ENCODE measurements at regions not wholly inside any gene's neighbourhood (a gene's known extent, or its start where the extent isn't known, plus 50 kb on each side); places are given as distances from the start of the nearest gene placed in this dataset.

DNA sequence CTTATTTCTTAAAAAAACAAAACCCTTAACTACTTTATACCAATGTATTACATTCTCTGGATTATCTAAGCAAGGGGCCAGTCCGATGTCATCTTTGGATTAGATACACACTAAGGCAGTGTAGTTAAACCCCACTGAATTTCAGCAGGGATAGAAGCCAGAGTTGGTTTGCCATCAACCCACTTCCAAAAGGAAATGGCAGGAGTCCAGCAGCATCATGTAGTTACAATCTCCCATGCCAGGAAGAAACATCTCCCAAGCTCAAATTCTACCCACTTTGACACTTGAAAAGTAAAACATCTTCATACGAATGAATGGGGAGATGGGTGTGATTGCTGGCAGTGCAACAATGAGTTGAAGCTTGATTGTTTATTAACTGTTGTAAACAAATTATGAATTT lies 203.5 kb upstream of the PLXNC1 start:
- no peak for DNase-seq

DNA sequence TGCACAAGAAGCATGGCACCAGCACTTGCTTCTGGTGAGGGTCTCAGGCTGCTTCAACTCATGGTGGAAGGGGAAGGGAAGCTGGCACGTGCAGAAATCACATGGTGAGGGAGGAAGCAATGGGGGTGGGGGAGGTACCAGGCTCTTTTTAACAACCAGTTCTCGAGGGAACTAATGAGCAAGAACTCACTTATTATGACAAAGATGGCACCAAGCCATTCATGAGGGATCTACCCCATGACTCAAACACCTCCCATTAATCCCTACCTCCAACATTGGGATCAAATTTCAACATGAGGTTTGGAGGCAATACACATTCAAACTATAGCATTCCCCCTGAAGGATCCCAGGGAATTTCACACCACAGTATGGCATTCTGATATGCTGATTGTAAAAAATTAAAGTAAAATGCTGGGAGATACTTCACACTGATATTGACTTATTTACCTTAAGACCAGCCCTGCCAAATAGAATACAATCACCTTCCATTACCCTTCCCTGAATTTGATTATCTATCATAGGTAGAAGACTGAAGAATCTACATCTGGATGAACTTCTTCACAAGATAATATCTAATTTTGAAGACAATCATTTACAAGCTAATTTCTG lies 201.7 kb upstream of the PLXNC1 start:
- peak; percentile 68 for DNase-seq

DNA sequence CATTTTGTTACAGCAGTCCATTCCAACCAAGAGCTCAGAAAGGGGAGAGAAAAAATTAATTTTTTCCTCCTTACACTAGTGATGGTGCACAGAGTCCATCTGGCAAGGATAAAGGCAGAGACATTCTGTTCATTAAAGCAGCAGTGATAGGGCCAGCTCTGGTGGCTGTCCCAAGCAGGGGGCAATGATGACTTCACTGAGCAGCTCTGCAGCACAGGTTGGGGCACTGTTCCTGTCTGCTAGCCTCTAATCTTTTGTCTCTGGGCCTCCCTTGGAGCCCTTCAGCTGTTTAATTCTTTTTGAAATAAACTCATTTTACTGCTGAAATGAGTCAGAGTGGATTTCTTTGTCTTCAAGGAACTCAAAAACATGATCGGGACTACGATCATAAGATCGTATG lies 200.9 kb upstream of the PLXNC1 start:
- no peak for DNase-seq

DNA sequence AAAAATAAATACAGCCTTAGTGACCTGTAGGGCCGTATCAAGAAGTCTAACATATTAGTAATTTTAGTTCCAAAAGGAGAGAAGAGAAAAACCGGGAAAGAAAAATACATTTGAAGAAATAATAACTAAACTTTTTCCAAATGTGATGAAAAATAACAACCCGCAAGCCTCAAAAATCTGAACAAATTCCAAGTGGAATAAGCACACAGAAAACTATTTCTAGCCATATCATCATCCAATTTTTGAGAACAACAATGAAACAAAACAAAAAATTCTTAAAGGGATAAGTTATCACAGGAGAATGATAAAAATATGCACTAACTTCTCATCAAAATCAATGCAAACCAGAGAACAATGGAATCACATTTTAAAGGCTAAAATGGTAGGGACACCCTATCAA lies 198.1 kb upstream of the PLXNC1 start:
- DNase-seq, result peak; percentile 62

DNA sequence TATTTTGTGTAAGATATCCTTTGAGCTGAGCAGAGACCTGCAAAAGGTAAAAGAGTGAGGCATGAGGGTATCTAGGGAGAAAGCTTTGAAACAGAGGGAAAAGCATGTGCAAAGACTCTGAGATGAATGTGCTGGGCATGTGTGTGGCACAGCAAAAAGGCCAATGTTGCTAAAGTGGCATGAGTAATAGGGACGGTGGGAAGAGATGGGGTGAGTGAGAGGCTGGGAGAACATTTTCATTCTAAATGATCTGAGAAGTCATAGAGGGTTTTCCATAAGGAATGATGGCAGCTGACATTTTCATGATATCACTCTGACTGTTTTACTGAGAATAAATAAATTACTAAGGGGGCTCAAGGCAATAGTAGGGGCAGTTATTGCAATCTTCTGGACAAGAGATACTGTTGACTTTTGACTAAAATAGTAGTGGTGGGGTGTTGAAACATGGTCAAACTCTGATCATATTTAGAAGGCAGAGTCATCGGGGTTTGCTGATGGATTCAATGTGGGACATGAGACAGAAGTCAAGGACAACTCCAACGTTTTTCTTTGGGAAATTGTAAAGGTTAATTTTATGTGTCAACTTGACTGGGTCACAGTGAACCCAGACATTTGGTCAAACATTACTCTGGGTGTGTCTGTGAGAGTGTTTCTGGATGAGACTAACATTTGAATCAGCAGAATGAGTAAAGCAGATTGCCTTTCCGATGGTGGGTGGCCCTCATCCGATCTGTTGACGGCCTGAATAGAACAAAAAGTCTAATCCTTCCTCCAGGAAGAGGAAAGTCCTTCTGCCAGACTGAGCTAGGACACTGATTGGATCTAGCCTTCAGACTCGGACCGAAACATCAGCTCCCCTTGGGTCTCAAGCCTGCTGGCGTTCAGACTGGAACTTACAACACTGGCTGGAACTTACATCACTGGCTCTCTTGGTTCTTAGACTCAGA lies 193.9 kb upstream of the PLXNC1 start:
- no peak for DNase-seq

DNA sequence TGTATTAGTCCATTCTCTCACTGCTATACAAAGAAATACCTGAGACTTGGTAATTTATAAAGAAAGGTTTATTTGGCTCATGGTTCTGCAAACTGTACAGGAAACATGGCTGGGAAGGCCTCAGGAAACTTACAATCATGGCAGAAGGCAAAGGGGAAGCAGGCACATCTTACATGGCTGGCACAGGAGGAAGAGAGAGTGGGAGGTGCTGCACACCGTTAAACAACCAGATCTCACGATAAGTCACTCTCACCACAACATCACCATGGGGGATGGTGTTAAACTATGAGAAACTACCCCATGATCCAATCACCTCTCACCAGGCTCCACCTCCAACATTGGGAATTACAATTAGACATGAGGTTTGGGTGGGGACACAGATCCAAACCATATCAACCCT lies 191.8 kb upstream of the PLXNC1 start:
- DNase-seq, result no peak

DNA sequence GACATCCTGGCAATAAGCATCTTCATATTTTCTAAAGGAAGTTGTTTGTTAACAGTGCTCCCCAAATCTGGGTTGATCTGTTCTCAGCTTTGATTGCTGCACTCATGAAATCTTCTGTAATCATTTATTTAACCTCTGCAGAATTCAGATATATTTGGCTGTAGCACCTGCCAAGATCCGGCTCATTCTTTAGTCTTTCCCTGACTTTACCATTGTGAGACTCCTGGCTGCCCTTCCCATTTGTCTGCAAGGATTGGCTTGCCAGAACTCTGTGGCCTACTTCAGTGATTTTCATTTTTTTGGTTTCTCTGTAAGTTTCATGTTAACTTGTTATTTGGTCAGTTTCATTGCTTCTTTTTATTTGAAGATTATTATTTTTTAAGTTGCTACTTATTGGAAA lies 191.2 kb upstream of the PLXNC1 start:
- no peak for DNase-seq

DNA sequence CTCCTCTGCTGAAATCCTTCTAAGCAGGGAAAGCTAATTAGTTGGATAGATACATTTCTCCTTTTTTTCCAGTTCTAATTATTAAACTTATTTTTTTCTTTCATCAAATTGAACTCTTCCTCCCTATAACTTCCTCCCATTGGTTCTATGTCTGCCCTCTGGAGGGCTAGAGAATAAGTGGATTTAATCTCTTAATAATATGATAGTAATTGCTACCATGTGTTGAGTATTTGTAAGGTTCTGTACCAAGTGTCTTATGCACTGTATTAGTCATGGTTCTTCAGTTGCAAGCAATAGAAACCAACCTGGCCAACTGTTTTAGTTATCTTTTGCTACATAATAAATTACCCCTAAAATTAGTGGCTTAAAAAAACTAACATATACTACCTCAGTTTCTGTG lies 190.5 kb upstream of the PLXNC1 start:
- DNase-seq, result peak; percentile 32

DNA sequence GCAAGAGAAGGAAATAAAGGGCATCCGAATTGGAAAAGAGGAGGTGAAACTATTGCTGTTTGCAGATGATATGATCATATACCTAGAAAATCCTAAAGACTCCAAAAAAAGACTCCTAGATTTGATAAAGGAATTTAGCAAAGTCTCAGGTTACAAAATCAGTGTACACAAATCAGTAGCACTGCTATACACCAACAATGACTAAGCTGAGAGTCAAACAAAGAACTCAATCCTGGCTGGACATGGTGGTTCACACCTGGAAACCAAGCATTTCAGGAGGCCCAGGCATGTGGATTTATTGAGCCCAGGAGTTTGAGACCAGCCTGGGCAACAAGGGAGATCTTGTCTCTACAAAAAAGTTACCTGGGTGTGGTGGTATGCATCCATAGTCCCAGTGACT lies 188.7 kb upstream of the PLXNC1 start:
- DNase-seq, result no peak

DNA sequence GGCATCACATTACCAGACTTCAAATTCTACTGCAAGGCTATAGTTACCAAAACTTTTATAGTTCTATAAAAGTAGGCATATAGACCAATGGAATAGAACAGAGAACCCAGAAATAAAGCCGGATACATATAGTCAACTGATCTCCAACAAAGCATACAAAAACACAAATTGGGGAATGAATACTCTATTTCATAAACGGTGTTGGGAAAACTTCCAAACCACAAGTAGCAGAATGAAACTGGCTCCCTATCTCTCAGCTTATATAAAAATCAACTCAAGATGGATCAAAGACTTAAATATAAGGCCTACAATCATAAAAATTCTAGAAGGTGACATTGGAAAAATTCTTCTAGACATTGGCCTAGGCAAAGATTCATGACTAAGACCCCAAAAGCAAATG lies 187.9 kb upstream of the PLXNC1 start:
- DNase-seq, result no peak

DNA sequence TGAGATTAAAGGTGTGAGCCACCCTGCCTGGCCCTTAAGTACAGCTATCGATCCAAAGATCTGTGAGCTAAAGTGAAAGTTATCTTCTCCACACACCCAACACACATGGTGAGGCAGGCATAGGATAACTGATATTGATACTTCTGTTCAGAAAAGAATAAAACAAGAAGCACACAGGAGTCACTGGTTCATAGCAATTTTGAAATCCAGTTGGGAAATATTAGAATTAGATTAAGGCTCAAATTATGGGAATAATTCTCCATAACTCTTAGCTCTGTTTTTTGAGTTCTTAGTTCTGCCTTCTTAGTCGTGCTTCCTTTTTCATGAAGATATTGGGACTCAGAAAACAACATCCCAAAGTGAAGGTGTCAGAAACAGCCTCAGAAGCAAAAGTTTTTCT lies 186.0 kb upstream of the PLXNC1 start:
- DNase-seq, result no peak

DNA sequence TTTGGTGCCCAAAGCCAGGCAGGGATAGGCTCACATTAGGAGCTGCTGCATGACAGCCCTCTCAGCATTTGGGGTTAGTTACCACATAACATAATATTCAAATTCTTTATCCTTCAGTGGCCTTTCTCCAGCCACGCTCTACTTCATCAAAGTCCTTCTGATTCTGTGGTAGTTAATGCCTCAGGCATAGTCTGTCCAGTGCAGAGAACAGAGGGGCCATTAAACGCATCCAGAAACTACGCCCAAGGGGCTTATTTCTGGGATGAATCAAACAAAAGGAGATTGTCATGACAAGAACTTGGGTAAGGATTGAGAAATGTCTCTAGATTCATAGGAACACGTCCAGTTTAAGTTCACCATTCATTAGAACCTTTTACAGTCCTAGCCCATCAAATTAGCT lies 183.4 kb upstream of the PLXNC1 start:
- DNase-seq, result no peak

DNA sequence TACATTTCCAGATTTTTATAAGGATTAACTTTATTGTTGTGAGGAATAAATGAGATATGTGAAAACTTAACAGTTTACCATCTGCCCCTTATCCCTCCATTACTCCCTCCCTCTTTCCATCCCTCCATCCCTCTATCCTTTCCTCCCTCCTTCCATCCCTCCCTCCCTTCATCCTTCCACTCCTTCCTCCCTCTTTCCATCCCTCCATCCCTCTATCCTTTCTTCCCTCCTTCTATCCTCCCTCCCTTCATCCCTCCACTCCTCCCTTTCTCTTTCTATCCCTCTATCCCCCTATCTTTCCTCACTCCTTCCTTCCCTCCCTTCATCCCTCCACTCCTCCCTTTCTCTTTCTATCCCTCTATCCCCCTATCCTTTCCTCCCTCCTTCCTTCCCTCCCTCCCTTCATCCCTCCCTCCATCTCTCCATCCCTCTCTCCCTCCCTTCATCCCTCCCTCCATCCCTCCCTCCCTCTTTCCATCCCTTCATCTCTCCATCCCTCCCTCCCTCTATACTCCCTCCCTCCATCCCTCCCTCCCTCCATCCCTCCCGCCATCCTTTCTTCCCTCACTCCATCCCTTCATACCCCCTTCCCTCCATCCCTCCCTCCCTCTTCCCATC lies 181.8 kb upstream of the PLXNC1 start:
- DNase-seq, result no peak

DNA sequence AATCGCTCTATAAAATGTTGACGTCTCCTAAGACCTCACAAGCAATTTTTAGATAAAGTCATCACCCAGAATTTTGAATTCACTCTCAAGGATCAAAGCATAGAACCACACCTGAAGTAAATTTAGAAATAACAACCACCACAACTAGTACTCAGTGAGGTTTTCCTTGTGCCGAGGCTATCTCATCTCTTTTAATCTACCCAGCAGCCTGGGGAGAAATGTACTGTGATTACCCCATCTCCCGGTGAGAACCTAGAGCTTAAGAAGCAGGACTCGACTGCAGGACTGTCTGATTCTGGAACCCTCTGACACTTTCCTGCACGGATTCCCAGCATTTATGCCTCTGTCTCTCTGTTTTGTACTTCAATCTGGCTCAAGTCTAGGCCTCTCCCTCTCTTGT lies 180.9 kb upstream of the PLXNC1 start:
- no peak for DNase-seq

DNA sequence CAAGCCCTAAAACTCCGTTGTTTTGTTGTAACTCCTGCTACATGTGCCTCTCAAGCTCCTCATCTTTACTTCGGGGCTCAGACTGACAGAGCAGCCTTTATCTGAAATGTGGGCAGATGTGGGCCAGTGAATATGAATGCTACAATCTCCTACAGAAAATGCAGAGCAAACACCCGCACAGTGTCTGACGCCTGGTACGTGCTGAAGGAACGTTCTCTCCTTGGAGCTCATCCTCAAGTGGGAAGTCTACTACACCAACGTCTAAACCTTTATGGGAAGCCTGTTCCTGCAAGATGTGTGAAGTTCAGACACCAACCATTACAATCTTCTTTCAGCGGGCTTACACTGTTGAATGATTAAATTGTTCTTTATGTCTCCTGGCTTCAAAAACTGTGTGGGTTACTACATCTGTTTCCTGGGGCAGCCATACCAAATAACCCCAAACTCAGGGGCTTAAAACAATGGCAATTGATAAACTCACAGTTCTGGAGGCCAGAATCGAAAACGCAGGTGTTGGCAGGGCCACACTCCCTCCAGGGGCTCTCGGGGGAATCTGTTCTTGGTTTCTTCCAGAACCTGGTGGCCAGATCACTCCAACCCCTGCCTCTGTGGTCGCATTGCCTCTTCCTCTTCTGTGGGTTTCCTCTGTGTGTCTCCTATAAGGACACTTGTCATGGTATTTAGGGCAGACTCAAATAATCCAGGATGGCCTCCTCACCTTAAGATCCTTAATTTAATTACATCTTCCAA lies 179.7 kb upstream of the PLXNC1 start:
- no peak for DNase-seq

DNA sequence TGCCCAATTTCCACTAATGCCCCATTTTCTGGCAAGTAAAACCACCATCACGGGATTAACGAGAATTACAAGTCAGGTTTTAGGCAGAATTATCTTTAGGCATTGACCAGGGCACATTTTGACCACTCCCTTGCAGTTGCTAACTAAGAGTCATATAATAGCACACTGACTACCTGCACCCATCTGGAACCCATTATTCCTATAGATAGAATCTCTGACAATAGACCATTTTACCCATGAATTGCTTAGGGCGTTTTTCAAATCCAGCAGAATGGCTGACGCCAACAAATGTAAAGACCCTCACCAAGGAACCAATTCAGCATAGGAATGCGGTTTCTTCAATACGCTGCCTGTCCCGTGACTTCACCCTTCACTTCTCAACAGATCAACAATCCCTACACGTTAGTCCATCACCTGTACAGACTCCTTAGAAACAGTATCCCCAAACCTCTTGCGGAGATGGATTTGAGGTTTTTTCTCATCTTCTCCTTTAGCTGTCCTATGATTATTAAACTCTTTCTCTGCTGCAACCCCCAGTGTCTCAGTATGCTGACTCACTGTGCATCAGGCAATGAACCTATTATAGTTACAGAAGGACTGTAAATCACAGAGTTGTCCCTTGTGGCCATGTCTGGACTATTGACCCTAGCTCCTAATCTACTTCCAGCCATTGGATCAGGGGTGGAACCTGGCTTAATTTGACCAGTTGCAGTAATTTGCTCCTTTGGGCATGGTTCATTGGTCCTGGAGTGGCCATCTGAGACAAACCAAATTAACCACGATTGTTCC lies 177.3 kb upstream of the PLXNC1 start:
- no peak for DNase-seq

DNA sequence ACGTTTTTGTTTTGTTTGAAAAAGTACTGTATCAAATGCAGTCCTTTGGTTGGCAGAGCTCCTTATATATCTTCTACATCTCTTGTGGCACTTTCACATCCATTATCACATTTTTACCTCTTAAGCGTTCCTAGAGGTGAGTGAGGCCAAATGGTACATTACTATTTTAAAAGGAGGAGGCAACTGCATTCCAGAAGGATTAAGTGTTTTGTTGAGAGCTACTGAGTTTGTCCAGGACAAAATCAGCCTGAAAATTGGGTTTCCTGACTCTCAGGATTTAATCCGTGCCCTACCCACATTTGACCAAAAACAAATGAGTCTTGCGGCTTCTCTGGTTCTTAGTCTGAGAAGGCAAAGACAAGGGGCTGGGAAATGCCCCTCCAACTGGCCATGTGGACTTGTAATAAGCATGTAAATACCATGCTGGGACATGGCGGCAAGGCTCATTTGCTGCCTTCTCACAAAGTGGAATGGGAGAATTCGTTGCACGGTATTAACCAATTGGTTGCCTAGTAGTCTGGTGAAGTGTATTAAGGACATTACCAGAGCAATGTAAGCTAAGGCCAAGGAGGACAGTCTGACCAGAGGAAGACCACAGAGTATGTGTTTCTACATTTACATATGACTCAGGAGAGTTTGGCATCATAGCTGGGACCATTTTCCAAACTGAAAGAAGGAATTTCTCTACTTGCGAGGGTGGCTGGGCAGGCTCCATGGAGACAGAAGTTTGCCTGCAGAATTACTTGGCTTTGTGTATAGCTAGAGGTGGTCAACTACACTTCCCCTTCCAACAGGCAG lies 175.8 kb upstream of the PLXNC1 start:
- DNase-seq, result peak; percentile 27

DNA sequence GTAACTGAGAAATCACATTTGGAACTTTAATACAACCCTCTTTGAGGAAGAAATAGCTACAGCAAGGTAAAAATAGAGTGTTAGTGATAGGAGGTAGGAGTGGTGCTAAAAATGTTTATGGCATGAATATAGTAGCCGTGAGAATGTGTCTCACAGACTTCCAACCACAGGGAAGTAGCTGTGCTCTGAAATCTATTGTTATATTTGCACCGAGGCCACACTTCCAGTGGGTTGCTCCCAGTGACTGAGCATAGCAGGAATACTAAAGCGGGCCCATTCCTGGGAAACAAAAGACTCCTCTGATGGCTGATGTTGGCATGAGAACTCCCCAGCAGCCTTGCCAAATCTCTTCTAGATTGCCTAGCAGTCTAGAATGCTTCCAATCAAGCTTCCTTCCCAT lies 174.1 kb upstream of the PLXNC1 start:
- DNase-seq, result no peak

DNA sequence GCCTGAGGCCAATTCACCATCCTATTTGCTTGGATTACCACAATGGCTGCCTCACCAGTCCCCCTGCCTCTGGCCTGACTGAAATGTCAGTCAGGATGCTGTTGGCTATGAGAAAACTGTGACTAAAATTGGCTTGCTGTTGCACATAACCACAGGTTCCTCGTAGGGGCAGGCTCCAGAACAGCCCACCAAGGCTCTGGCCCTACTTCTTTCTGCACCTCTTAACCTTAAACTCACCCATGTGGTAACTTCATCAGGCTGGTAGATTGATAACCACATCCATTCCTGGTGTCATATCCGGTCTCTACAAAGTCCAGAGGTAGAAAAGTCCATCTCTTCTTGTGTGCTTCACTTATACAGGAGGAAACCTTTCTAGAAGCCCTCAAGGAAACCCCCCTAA lies 172.4 kb upstream of the PLXNC1 start:
- DNase-seq, result no peak

DNA sequence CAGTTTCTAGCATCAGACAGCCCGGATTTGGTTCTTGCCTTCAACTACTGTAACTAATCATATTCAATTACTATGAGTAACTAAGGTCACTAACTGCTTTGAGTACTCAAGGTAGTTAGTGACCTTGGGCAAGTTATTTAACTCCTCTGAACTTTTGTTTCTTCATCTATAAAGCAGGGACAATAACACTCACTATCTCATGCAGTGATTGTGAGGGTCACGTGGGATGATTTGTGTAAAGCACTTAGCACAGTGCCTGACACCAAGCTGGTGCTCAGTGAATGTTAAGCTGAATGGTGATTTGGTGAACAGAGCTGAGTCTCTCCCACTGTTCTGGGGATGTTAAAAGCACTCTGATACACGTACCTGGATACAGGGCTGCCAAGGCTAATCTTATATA lies 171.3 kb upstream of the PLXNC1 start:
- DNase-seq, result no peak

DNA sequence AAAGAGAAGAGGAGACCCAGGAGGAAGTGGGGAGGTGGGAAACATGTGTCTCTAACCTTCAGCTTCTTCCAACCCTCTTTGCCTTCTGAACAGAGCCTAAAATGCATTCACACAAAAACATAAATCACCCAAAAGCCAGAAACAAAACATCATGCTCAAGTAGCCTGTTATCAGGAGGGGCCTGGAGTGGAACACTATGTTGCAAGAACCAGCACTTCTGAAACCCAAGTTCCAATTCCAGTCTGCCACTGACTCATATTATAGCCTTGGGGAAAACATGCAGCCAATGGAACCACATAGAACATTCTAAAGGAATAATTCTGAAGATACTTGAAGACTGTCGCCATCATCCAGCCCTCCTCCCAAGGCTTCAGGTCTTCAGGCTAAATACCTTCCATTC lies 169.8 kb upstream of the PLXNC1 start:
- peak; percentile 42 for DNase-seq
